H9 (cell line): ENCODE measurements at regions not wholly inside any gene's neighbourhood (a gene's known extent, or its start where the extent isn't known, plus 50 kb on each side); places are given as distances from the start of the nearest gene placed in this dataset.

Experiments
- DNase-seq: peaks from one replicate; pipeline ENCODE4 v3.0.0-alpha.2; 2017
- H2AFZ ChIP-seq: one replicate; pipeline ENCODE4 v1.6.1; 2013; ENCODE audit warnings: mild to moderate bottlenecking, low read length, control low read depth, moderate library complexity
- H2AK5ac ChIP-seq: 2 replicates; pipeline ENCODE4 v1.6.1; 2013; ENCODE audit warnings: low read length, control low read depth, mixed read lengths; ENCODE audit not compliant: insufficient read length
- H2BK120ac ChIP-seq: one replicate; pipeline ENCODE4 v1.6.1; 2013; ENCODE audit warnings: low read depth, mild to moderate bottlenecking, low read length, control low read depth, inconsistent platforms; ENCODE audit not compliant: poor library complexity, severe bottlenecking
- H2BK12ac ChIP-seq: 2 replicates; pipeline ENCODE4 v1.6.1; 2013; ENCODE audit warnings: low read length, control low read depth, mixed read lengths, low read depth; ENCODE audit not compliant: insufficient read length
- H2BK15ac ChIP-seq: 2 replicates; pipeline ENCODE4 v1.6.1; 2013; ENCODE audit warnings: low read depth, low read length, control low read depth
- H2BK20ac ChIP-seq: one replicate; pipeline ENCODE4 v1.6.1; 2013; ENCODE audit warnings: low read depth, mild to moderate bottlenecking, low read length, control low read depth, inconsistent platforms; ENCODE audit not compliant: poor library complexity, severe bottlenecking
- H2BK5ac ChIP-seq: 2 replicates; pipeline ENCODE4 v1.6.1; 2013; ENCODE audit warnings: low read length, control low read depth, mixed read lengths; ENCODE audit not compliant: insufficient read length
- H3K14ac ChIP-seq: 2 replicates; pipeline ENCODE4 v1.6.1; 2013; ENCODE audit warnings: low read length, control low read depth; ENCODE audit not compliant: insufficient read depth
- H3K18ac ChIP-seq: 2 replicates; pipeline ENCODE4 v1.6.1; 2013; ENCODE audit warnings: low read depth, mild to moderate bottlenecking, mixed read lengths, low read length, control low read depth; ENCODE audit not compliant: insufficient read length
- H3K23ac ChIP-seq: 2 replicates; pipeline ENCODE4 v1.6.1; 2013; ENCODE audit warnings: low read length, control low read depth, mixed read lengths, low read depth; ENCODE audit not compliant: insufficient read length
- H3K23me2 ChIP-seq: 2 replicates; pipeline ENCODE4 v1.6.1; 2013; ENCODE audit warnings: low read depth, mild to moderate bottlenecking, mixed read lengths, low read length, control low read depth; ENCODE audit not compliant: insufficient read length, poor library complexity, severe bottlenecking
- H3K27ac ChIP-seq: 2 replicates; pipeline ENCODE4 v1.5.1; 2013; ENCODE audit warnings: low read length, control low read depth, mixed read lengths, low read depth; ENCODE audit not compliant: insufficient read length
- H3K27me3 ChIP-seq: 2 replicates; pipeline ENCODE4 v1.6.1; 2013; ENCODE audit warnings: low read length, control low read depth, inconsistent platforms; ENCODE audit not compliant: insufficient read depth
- H3K4ac ChIP-seq: 2 replicates; pipeline ENCODE4 v1.6.1; 2013; ENCODE audit warnings: low read depth, mild to moderate bottlenecking, control low read depth, inconsistent platforms, low read length, moderate library complexity
- H3K4me1 ChIP-seq: 2 replicates; pipeline ENCODE4 v1.6.1; 2013; ENCODE audit warnings: low read length, control low read depth, inconsistent platforms; ENCODE audit not compliant: insufficient read depth
- H3K4me2 ChIP-seq: 2 replicates; pipeline ENCODE4 v1.6.1; 2013; ENCODE audit warnings: low read length, control low read depth, mixed read lengths; ENCODE audit not compliant: insufficient read length, insufficient read depth
- H3K56ac ChIP-seq: 2 replicates; pipeline ENCODE4 v1.6.1; 2013; ENCODE audit warnings: low read depth, mild to moderate bottlenecking, mixed read lengths, low read length, control low read depth; ENCODE audit not compliant: insufficient read length
- H3K79me1 ChIP-seq: 2 replicates; pipeline ENCODE4 v1.6.1; 2013; ENCODE audit warnings: low read depth, mild to moderate bottlenecking, moderate library complexity, low read length, control low read depth, inconsistent platforms; ENCODE audit not compliant: insufficient read depth, poor library complexity, severe bottlenecking
- H3K79me2 ChIP-seq: 2 replicates; pipeline ENCODE4 v1.6.1; 2013; ENCODE audit warnings: low read length, control low read depth, inconsistent platforms; ENCODE audit not compliant: insufficient read depth
- H3K9ac ChIP-seq: 2 replicates; pipeline ENCODE4 v1.6.1; 2013; ENCODE audit warnings: low read length, control low read depth, mixed read lengths; ENCODE audit not compliant: insufficient read length; ENCODE audit errors: extremely low read depth
- H3K9me3 ChIP-seq: one replicate; pipeline ENCODE4 v1.6.1; 2013; ENCODE audit warnings: low read depth, low read length, inconsistent platforms; ENCODE audit not compliant: control insufficient read depth
- H3T11ph ChIP-seq: one replicate; pipeline ENCODE4 v1.6.1; 2013; ENCODE audit warnings: mild to moderate bottlenecking, low read length, control low read depth, inconsistent platforms
- H4K20me1 ChIP-seq: one replicate; pipeline ENCODE4 v1.6.1; 2013; ENCODE audit not compliant: control insufficient read depth, insufficient read length, insufficient read depth
- H4K5ac ChIP-seq: 2 replicates; pipeline ENCODE4 v1.6.1; 2013; ENCODE audit warnings: low read depth, mild to moderate bottlenecking, mixed read lengths, low read length, control low read depth; ENCODE audit not compliant: insufficient read length
- H4K8ac ChIP-seq: replicated peaks from 2 replicates; pipeline ENCODE4 v1.6.1; 2013; ENCODE audit warnings: low read length, control low read depth, mixed read lengths, low read depth; ENCODE audit not compliant: insufficient read length
- H4K91ac ChIP-seq: 2 replicates; pipeline ENCODE4 v1.6.1; 2013; ENCODE audit warnings: low read depth, mild to moderate bottlenecking, moderate library complexity, mixed read lengths, low read length, control low read depth; ENCODE audit not compliant: insufficient read length
- H3K27ac Mint-ChIP-seq, 3 experiments: 2 replicates in 2 of 3; 3 replicates in 1 of 3; pipeline ENCODE4 v1.8.0; 2020 to 2021; ENCODE audit warnings: mixed read lengths in 3 of 3, mild to moderate bottlenecking in 1 of 3, moderate library complexity in 1 of 3
- H3K27me3 Mint-ChIP-seq: 2 replicates; pipeline ENCODE4 v1.8.0; 2021; ENCODE audit warnings: low read depth, mild to moderate bottlenecking, moderate library complexity, mixed read lengths
- H3K36me3 Mint-ChIP-seq, 3 experiments: 2 replicates in 2 of 3; 3 replicates in 1 of 3; pipeline ENCODE4 v1.8.0; 2020 to 2021; ENCODE audit warnings: low read depth in 3 of 3, mixed read lengths in 3 of 3; ENCODE audit not compliant: insufficient read depth in 1 of 3
- H3K4me1 Mint-ChIP-seq, 2 experiments: 2 replicates each; pipeline ENCODE4 v1.8.0; 2020; ENCODE audit warnings: mixed read lengths in 2 of 2
- H3K4me3 Mint-ChIP-seq, 2 experiments: 2 replicates in 1 of 2; 3 replicates in 1 of 2; pipeline ENCODE4 v1.8.0; 2020 to 2021; ENCODE audit warnings: mild to moderate bottlenecking in 2 of 2, mixed read lengths in 2 of 2, moderate library complexity in 1 of 2
- H3K9me3 Mint-ChIP-seq, 2 experiments: 2 replicates in 1 of 2; 3 replicates in 1 of 2; pipeline ENCODE4 v1.8.0; 2020; ENCODE audit warnings: mild to moderate bottlenecking in 2 of 2, mixed read lengths in 2 of 2, moderate library complexity in 1 of 2
- WGBS: extraction: QIAGEN DNeasy Blood & Tissue Kit; methylation state at CpG from one replicate; pipeline ENCODE4 v1.1.7; 2013; ENCODE audit warnings: missing lambda C conversion rate, low lambda C conversion rate, mixed read lengths; ENCODE audit not compliant: insufficient read length; ENCODE audit errors: extremely low coverage; 5-methylcytosine and 5-hydroxymethylcytosine counted together
- TF ChIP-seq, protein P1 (sequence below): fragments of 200-600 bp; sonication (generic); conservative IDR thresholded peaks from 3 replicates; pipeline ENCODE4 v1.8.0; 2021; ENCODE audit warnings: antibody characterized with exemption, mild to moderate bottlenecking

DNA sequence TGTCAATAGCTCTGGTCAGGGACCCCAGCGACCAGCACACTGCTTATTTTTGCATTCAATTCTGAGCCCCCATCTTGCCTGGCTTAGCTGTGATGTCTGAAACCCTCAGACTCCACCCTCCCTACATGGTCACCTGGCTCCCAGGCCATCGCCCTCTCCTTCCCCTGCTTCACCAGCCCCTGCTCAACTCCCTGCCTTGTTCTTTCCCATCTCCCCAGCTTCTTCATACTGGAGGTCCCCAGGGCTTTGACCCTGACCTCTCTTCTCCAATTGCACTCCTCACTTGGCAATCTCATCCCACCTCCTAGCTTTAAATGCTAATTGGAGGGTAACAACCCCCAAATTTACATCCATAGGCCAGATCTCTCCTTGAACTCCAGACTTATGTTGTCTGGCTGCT is 84.3 kb upstream of the GNAZ start:
- no peak for DNase-seq
- H3K18ac ChIP-seq = no peak overlapping the region
- H3K36me3 Mint-ChIP-seq = peaks cover 4 to 9% (median 5%) of the 10 kb centered on the region in 3 experiments; a peak in 5 of 7 replicates
- no peak overlapping the region for H2BK15ac ChIP-seq
- no peak overlapping the region for H4K8ac ChIP-seq
- H3K79me1 ChIP-seq = no peaks in the 10 kb centered on the region
- no peak overlapping the region; the same call in 1 of the 2 replicates for H3K14ac ChIP-seq
- TF ChIP-seq, protein P1, sequence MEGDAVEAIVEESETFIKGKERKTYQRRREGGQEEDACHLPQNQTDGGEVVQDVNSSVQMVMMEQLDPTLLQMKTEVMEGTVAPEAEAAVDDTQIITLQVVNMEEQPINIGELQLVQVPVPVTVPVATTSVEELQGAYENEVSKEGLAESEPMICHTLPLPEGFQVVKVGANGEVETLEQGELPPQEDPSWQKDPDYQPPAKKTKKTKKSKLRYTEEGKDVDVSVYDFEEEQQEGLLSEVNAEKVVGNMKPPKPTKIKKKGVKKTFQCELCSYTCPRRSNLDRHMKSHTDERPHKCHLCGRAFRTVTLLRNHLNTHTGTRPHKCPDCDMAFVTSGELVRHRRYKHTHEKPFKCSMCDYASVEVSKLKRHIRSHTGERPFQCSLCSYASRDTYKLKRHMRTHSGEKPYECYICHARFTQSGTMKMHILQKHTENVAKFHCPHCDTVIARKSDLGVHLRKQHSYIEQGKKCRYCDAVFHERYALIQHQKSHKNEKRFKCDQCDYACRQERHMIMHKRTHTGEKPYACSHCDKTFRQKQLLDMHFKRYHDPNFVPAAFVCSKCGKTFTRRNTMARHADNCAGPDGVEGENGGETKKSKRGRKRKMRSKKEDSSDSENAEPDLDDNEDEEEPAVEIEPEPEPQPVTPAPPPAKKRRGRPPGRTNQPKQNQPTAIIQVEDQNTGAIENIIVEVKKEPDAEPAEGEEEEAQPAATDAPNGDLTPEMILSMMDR = no peak
- no peak overlapping the region for H3K27ac ChIP-seq
- H3K79me2 ChIP-seq = no peaks in the 10 kb centered on the region
- H3K27ac Mint-ChIP-seq = no peak overlapping the region
- no peaks in the 10 kb centered on the region for H3K4me1 ChIP-seq
- no peak overlapping the region for H3K4me3 Mint-ChIP-seq
- H3K4ac ChIP-seq = no peak overlapping the region
- H2AK5ac ChIP-seq = no peak overlapping the region
- H4K5ac ChIP-seq = no peak overlapping the region
- H3K23me2 ChIP-seq = no peaks in the 10 kb centered on the region
- H3K9me3 Mint-ChIP-seq = peaks cover 24 to 33% of the 10 kb centered on the region in 2 experiments
- H3K4me2 ChIP-seq = no peak overlapping the region
- H2BK20ac ChIP-seq = no peak overlapping the region
- H3K56ac ChIP-seq = no peak overlapping the region
- no peaks in the 10 kb centered on the region for H4K20me1 ChIP-seq
- no peak overlapping the region for H3T11ph ChIP-seq
- H3K27me3 Mint-ChIP-seq = peaks cover 87% of the 10 kb centered on the region
- no peak overlapping the region for H4K91ac ChIP-seq
- peaks cover 25% of the 10 kb centered on the region for H3K9me3 ChIP-seq
- H2BK12ac ChIP-seq = no peak overlapping the region
- H2BK120ac ChIP-seq = no peak overlapping the region
- WGBS = no CpG with 5 or more reads among the region's 2 CpGs
- no peaks in the 10 kb centered on the region for H3K27me3 ChIP-seq
- no peaks in the 10 kb centered on the region for H3K4me1 Mint-ChIP-seq
- H2BK5ac ChIP-seq = no peak overlapping the region
- no peak overlapping the region for H2AFZ ChIP-seq
- H3K23ac ChIP-seq = no peak overlapping the region
- H3K9ac ChIP-seq = no peak overlapping the region
